Activated naive CD4-positive, alpha-beta T cell treated with Interleukin-2 at 50 U/mL for 16 hours (primary cell): ENCODE measurements at regions not wholly inside any gene's neighbourhood (a gene's known extent, or its start where the extent isn't known, plus 50 kb on each side); places are given as distances from the start of the nearest gene placed in this dataset.

Experiments
- DNase-seq: peaks from one replicate; pipeline ENCODE4 v3.0.0-alpha.2; 2020

DNA sequence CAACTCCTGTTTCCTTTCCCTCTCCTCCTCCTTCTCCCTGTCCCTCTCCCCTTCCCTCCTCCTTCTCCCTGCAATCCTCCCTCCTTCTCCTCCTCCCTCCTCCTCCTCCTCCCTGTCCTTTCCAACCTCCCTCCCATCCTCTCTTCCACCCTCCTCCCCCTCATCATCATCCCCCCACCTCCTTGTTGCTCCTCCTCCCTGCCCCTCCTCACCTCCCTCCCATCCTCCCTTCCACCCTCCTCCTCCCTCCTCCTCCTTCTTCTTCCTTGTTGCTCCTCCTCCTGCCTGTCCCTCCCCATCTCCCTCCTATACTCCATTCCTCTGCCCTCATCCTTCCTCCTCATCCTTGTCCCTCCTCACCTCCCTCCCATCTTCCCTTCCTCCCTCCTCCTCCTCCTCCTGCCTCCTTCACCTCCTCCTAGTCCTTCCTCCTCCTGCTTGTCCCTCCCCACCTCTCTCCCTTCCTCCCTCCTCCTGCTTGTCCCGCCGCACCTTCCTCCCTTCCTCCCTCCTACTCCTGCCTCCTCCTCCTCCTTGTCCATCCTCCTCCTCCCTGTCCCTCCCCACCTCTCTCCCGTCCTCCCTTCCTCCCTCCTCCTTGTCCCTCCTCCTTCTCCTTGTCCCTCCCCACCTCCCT is 222.5 kb downstream of the IRF8 start:
- no peak for DNase-seq

DNA sequence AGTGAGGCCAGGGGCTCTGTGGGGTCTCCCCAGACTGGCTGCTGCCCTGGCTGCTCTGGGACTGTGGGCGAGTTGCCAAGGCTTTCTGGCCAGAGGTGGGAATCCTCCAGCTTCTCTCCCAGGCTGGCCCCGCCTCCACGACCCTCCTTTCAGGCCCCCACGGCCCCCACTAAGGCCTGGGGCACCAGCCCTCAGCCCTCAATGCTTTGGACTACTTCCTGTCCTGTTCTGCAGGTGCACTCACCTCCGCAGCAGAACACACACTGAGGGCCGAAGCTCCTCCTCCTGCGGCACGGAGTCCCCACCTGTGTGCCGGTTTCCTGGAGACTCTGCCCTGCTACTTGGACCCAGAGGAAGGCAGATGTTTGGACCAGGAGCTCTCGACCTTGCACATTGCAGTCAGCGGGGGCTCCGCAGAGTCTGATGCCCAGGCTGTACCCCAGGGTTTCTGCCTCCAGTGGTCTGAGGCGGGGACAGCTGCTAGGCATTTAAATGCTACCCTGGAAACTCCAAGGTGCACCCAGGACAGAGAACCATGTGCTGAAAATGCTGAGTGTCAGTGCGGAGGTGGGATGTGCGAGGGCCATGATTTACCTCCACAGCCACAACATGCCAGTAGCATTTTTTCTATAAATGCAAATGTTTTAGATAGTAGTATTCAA is 223.8 kb downstream of the IRF8 start:
- no peak for DNase-seq

DNA sequence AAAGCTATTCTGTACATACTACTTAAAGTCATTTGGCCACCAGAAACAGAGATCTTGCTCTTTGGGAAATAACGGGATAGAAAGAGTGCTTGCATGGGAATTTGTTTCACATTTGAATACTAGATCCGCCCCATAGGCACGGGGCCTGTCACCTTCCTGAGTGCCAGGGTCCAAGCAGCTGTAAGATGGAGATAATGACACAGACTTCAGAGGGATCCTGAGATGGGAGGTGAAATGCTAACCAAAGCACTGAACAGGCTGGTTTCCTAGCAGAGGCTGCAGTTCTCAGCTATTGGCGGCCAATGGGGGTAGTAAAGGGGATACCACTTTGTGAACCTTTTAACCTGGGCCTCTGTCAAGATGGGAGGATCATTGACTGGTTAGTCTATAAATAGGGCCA is 225.4 kb downstream of the IRF8 start:
- DNase-seq = no peak

DNA sequence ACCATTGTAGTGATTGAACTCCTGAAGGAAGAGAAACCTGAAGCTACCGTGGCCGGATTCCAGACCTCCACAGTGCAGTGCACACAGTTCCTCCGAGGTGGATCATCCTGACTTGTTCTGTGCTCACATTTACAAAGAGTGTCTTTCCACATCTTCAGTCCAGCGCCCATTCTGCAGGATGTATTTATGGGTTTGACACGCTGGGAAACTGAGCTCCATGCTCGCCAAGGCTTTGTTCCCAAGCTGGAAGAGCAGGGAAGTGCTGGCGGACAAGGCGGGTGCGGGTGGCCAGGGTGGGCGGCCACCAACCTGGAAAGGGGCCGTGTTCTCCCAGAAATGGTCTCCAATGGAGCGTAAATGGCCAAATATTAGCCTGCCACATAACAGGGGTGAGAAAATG is 227.9 kb downstream of the IRF8 start:
- DNase-seq = no peak

DNA sequence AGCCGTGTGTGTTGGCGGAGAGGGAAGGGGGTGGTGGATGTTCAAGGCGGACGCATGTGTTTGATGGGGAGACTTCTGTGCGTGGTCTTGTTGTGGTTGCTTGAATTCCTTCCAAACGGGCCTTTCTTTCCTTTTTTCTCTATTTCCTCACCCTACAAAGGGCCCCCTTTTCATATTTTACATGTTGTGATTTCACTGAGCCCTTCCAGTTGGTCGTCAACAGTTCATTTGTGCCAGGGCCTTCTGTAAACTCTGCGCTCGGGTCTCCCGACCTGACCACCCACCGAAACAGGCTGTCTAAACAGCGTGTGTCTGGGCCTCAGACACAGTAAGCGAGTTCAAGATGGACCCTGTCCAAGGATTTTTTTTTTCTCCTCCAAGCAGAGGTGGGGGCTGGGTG is 228.4 kb downstream of the IRF8 start:
- DNase-seq = no peak

DNA sequence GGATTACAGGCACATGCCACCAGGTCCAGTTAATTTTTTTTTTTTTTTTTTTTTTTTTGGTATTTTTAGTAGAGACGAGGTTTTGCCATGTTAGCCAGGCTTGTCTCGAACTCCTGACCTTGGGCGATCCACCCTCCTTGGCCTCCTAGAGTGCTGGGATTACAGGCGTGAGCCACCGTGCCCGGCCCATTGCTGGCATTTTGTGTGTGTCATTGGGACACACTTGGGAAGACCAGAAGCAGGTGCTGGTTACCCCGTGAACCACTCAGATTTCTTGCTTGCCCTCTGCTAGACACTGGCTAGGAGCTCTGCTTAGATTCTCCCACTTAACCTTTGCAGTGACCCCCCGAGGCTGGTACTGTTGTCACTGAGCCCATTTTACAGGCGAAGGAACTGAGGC is 229.3 kb downstream of the IRF8 start:
- DNase-seq = no peak

DNA sequence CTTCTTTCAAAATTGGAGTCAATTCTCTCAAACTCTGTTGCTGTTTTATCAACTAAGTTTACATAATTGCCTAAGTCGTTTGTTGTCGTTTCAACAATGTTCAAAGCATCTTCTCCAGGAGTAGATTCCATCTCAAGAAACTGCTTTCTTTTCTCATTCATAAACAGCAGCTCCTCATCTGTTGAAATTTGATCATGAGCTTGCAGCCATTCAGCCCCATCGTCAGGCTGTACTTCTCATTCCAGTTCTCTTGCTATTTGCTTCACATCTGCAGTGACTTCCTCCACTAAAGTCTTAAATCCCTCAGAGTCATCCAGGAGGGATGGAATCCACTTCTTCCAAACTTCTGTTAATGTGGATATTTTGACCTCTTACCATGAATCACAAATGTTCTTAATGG is 230.6 kb downstream of the IRF8 start:
- no peak for DNase-seq

DNA sequence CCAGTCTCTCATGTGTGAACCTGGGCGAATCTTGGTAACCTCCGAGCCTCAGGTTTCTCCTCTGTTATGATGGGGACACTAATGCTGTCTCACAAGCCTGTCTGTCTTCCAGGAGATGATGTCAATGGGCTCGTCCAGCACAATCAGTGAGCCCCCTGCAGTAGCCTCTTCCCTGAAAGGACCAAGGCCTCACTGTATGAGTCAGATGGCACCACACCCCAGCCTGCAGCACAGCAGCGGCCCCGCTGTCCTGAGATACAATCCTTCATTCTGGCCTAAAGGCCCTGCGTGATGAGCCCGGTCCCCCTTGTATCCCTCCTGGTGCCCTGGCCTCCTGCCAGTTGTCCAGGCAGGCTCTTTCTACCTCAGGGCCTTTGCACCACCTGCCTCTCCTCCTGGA is 234.4 kb downstream of the IRF8 start:
- no peak for DNase-seq

DNA sequence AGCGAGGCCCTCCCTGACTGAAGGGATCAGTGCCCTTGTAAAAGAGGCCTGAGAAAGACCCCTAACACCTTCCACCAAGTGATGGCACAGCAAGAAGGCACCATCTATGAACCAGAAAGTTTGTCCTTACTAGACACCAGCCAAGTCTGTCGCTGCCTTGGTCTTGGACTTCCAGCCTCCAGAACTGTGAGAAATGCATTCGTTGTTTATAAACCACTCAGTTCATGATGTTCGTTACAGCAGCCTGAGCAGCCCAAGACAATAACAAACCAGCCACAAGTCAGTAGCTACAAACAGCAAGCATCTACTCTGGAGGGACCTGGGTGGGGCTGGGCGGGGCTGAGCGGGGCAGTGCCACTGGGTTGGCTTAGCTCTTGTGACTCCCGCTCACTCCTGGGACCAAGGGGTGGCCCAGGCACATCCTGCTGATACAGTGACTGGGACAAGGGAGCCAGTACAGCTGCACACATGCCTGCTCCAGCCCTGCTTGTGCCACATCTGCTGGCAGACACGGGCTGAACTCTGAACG is 234.9 kb downstream of the IRF8 start:
- no peak for DNase-seq

DNA sequence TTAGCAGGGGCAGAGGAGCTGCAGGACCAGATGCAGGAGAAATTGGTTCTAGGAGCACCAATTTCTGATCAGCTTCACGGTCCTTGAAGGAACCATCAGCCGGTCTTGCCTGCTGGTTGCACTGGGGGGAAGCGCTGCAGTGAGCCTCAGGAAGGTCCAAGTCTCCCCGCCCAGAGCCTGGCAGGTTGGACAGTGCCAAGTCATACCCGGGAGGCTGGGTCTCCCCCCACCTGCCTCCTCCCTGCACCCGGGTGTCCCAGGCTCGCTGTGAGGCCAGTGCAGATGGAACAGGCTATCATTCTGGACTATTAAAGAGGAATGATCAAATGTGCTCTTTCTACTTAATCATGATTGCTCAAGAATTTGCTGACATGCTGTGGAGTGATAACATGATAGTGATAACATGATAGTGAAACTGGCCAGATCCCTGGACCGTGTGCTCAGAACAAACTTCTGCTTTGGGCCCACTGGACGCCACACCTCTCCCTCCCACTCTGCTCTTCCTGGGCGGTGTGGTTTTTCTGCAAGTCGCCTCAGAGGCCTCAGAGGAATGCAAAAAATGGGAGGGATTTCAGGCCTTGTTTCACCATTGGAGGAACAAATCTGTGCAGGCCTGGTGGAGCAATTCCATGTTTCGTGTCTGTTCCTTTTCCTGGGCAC is 236.0 kb downstream of the IRF8 start:
- no peak for DNase-seq

DNA sequence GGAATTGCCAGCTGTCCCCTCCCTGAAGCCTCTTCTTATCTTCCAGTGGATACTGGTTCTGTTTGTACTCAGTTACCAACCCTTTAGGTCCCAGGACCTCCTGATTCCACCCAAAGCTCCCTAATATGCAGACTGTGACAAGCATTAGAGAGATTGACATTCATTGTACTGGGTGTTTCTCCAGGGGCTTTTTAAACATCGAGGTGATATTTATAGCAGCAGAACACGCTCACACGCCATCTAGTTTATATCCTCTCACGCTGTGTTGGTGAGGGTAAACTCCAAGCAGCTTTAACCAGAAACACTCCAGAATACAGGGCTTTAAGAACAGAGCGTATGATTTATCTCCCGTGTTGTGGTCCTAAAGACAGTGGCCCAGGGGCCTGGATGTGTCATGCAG is 238.4 kb downstream of the IRF8 start:
- no peak for DNase-seq

DNA sequence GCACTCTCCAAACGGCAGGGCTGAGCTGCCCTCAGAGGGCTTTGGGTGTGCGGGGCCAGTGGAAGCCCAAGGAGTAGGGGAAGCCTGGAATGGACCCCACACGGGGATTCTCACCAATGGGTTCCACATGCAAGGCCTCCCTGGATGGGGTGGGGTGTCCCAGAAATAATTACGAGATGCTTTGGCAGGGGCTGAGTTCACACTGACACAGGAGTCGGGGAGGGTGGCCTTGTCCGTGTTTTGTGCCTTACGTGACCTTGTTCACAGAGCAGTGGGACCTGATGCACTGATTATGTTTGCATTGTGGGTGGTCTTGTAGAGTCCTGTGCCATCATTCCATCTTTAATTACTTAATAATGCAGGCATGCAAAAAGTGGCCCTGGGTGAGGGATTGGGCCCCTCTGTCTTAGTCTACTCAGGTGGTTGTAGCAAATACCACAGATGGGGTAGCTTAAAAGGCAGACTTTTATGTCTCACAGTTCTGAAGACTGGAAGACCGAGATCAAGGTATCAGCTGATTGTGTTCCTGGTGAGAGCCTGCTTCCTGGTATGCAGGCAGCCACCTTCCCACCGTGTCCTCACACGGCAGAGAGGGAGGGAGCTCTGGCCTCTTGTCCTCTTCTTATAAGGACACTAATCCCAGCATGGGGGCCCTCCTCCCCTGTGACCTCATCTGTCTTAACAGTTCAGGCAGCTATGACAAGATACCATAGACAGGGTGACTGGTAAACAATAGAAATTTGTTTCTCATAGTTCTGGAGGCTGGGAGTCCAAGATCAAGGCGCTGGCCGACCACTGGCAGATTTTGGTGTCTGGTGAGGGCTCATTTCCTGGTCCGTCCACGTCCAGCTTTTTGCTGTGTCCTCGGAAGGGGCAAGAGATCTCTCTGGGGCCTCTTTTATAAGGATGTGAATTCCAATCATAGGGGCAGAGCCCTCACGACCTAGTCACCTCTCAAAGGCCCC is 239.4 kb downstream of the IRF8 start:
- DNase-seq = no peak

DNA sequence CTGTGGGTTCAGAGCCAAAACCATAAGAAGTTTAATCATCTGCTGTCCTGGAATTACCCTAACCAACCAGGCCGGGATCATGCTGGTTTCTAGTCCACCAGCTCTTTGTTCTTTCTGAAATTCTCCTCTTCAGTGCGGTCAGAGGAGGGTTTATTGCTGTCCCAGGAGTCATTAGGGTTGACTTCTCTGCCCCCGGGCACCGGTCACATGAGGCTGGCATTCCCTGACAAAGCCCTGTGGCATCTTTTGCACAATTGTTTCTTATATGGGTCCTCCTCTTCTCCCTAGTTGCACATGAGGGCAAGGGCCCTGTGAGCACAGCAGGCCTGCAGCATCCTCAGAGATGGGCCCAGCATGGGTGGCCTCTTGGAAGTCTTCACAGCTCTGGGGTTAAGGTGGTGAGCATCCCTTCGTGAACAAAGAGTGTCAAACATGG is 243.9 kb downstream of the IRF8 start:
- DNase-seq = no peak

DNA sequence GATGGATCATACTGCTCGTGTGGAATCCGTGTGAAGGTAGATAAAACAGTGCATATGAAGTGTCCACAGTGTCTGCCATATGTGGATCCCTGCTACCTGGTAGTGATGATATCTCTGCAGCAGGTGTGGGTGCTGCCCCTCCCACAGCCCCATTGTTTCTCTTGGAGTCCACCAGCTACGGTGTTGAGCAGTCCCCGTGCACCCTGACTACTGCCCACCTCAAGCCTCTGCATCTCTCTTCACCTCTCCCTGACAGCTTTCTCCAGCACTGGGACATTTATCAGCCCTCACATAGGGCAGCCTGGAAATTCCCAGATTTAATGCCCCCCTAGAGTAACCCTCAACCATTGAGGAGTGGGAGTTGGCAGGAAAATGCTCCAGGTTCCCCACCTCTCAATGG is 244.7 kb downstream of the IRF8 start:
- no peak for DNase-seq

DNA sequence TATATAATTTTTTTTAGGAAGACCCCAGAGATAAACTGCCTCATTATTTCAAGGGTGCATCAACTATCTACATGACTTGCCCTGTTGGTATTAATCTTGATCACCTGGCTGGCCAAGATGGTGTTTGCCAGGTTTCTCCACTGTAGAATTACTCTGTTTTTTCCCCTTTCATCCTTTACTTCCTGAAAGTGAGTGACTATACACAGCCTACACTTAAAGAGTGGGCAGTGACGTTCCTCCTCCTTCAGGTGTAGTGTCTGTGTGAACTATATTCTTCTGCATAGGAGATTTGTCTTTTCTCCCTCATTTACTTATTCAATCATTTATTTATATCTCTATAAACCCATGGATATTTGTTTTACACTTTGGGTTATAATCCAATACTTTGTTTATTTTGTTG is 246.7 kb downstream of the IRF8 start:
- no peak for DNase-seq

DNA sequence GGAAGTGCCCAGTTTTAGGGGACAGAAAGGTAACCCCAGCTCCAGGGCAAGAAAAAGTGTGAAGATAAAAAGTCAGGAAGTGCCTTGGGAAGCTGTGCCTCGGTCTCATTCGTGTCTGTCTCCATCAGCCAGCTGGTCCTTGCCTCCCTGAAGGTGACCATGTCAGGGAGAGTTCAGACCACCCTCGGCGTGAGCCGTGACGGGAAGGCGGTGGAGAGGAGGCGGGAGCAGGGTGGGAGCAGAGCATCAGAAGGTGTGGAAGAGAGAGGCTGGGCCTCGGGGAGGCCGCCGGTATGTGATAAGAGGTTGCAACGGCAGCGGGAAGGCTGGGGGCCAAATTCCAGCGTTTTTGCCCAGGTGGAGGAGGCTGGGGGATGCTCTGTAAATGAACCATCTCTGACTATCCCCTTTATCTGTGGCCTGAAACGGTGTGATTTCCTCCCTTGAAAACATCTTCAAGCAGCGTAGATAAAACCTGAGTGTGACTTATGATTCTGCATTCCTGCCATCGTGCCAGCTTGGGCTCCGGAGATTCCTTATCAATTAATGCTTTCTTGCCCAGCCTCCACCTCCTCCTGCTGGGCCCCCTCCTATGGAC is 251.8 kb downstream of the IRF8 start:
- no peak for DNase-seq

DNA sequence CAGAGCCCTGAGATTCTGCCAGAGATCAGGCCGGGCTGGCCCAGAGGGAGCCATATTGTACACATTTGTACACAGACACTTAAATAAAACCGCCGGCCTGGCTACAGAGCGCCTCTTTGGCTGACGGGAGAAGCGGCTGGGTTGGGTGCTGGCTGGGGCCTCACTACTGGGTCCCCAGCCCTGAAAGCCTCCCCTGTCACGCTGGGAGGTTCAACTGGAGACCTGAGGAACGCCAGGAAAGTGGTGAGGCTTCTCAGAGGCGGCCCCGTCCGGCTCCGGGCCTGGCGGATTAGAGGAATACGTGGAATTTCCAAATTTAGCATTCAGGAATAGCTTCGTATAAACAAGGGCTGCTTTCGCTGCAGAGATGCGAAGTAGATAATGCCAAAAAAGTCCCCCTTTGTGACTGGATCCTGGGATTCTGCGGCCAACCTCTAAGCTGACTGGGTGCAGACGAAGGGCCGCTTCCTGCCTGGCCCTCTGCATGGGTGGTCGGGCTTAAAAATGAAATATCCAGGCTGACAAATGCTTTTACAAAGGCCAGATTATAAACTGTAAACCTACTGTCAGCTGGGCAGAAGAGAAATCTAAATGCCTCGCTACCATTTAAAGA is 252.4 kb downstream of the IRF8 start:
- no peak for DNase-seq

DNA sequence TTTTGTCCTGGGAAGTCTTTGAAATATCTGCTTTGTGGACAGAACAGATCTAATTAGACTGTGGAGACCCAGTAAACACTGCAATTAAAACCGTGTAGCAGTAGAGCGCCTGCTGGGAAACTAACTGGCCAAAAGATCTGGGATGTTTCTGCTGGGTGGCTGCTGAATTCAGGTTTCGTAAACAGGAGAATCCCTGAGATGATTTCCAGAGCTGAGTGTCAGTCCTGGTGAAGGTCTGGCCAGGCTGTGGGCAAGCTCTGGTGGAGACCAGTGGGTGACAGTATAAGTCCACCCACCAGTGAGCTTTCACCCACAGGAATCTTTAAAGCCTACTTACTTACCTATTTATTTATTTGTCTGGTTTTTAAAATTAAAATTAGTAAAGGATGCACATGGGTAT is 257.2 kb downstream of the IRF8 start:
- no peak for DNase-seq

DNA sequence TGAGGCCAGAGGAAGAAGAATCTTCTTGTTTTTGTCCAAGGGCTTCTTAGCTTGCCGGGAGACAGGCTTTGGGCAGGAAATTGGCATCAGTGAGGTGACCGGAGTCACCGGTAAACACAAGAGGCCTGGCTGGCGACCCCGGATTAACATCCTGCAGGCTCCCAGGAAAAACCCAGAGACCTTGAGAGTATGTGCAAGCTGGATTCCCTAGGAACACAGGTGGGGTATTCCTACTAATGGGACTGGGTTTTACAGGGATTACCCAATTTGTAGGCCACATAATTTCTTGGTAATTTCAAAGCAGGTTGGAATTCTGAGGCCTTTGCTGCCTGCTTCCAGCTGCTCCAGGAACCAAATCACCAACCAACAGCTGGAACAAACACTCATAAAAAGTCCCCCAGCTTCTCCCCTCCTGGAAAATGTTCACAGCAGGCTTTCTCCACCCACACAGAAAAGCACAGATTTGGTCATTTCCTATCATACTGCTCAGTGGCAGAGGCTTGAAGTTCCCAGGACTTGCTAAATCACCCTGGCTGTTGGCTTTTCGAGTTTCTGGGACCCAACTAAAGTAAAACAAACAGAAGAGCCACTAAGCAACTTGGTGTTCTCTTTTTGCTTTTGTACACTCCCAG is 258.8 kb downstream of the IRF8 start:
- no peak for DNase-seq

DNA sequence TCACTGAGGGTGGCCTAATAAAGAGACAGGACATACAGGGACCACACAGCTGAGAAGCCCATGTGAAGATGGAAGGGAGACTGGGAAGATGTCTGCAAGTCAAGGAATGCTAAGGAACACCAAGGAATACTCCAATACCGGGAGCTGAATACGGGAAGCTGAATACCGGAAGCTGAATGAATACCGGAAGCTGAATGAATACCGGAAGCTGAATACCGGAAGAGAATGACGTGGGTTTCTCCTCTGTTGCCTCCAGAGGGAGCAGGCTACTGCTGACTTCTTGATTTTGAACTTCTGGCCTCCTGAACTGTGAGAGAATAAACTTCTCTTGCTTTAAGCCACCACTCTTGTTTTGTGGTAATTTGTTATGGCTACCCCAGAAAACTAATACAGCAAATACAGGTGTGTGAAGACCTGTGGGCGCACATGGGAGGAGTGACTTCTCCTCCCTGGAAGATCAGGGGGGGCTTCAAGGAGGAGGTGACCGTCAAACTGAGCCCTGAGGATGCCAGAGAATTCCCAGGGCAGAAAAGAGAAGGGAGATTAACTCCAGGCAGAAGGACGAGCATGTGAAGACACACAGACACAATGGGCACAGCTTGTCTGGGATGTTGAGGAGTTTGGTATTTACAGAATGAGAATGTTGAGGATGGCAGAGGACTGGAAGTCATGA is 259.9 kb downstream of the IRF8 start:
- no peak for DNase-seq

DNA sequence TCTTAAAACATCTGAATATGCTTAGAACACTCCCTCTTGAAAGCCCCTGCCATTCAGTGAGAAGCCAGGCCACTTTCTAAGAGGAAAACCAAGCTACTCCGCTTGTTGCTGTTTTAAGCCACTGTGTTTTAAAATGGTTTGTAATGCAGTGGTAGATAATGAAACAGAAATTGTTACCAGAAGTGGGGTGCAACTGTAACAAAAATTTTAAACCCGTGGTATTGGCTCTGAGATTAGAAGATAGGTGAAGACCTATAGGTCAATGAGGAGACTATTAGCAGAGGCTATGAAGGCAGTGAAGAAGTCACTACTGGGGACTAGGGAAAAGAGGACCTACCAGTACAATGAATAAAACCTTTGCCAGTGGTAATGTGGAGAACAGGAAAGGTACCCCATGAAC is 266.5 kb downstream of the IRF8 start:
- DNase-seq = no peak
